ENCODE measurements at regions not wholly inside any gene's neighbourhood (a gene's known extent, or its start where the extent isn't known, plus 50 kb on each side); places are given as distances from the start of the nearest gene placed in this dataset.
"Not testable (repeated sequence)": the region's sequence is repeated elsewhere in the genome, so short reads cannot be mapped to it uniquely, and the experiment has no call there.

DNA sequence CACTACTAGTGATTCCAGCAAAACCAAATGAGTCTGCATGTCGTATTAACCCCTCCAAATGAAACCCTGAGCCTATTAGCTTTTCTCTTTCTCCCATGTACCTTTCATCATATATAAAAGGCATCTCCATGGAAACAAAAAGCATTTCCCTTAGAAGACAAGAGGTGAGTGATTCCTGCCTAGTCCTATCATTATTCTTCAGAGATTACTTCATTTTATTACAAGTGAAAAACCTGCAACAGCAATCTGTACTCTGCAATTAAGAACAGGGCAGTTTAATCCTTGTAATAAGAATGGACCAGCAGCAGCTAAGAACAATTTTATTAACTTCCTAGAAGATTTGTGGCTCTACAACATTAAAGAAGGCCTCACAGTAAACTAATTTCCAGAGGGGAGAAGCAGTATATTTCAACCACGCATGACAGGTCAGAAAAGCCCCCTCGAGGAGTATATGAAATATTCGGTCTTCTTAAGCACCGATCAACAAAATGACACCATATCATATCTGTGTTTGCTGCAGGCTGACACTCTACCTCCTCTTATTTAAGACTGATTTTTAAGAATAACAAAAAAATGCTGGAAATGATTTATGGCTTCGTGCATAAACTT, 132.3 kb upstream of the TFPI start:
- DNase-seq: no peak

DNA sequence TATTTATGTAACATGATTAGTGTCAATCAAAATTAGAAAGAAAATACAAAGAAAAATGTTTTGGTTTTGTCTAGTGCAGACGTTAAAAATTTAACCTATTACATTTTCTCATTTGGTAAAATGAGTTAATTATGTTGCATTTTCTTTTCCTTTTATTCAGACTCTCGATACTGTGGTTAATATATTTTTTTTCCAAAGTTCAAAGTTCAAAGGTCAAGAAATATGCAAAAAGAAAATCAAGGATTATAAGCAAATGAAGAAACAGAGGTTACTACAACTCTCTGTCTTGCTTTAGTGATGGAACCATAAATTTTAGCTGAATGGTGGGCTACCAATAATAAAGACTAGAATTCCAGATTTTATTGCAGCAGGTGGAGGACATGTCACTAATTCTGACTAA, 133.3 kb upstream of the TFPI start:
- DNase-seq: no peak

DNA sequence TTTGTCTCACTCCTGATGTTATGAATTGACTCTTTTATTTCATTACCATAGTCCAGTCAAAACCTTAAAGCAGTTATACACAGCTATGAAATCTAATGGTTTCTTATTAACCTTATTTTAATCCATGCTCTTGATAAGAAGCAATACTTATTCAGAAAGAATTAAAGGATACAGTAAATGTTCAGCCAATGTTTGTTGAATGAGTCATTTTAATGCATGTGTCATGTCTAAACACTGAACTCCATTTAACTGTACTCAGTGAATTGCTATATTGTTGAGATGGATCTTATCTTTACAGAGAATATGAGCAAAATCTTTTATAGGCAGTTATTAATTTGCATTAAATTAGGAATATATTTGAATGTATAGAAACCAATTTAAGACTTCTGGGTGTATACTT, 135.1 kb upstream of the TFPI start:
- DNase-seq: no peak

DNA sequence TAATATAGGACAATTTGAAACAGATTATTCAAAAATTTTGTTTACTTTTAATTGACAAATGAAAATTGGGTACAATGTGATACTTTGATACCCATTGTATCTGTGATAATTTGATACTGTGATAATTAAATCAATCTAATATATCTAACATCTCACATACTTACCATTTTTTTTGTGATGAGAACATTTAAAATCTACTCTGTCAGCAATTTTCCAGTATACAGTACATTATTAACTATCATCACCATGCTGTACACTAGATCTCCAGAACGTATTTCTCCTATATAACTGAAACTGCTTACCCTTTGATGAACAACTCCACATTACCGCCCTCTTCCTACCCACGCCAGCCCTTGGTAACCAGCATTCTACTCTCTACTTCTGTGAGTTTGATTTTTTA, 139.7 kb upstream of the TFPI start:
- DNase-seq: no peak

DNA sequence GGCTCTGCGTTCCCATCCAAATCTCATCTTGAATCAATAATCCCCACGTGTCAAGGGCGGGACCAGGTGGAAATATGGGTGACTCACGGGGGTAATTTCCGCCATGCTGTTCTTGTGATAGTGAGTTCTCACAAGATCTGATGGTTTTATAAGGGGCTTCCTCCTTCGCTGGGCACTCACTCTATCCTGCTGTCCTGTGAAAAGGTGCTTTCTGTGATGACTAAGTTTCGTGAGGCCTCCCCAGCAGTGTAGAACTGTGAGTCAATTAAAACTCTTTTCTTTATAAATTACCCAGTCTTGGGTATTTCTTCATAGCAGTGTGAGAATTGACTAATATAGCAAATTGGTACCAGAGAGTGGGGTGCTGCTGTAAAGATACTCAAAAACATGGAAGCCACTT, 142.4 kb upstream of the TFPI start:
- not testable (repeated sequence) for DNase-seq

DNA sequence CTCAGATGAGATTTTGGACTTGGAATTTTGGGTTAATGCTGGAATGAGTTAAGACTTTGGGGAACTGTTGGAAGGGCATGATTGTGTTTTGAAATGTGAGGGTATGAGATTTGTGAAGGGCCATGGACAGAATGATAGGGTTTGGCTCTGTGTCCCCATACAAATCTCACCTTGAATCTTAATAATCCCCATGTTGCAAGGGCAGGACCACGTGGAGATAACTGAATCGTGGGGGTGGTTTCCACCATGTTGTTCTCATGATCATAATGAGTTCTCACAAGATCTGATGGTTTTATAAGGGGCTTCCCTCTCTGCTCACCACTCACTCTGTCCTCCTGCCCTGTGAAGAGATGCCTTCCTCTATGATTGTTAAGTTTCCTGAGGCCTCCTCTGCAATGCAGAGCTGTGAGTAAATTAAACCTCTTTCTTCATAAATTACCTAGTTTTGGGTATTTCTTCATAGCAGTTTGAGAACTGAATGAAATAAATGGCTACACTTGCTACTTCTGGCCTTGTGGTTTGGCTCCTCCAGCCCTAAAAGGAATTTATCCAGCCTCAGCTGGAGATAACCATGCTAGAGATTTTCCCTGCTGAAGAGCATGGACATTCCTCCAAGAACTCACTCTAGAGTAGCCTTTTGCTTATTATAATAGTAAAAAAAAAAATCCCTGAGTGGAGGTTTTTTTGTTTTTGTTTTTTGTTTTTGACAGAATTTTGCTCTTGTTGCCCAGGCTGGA, 144.3 kb upstream of the TFPI start:
- DNase-seq: no peak

DNA sequence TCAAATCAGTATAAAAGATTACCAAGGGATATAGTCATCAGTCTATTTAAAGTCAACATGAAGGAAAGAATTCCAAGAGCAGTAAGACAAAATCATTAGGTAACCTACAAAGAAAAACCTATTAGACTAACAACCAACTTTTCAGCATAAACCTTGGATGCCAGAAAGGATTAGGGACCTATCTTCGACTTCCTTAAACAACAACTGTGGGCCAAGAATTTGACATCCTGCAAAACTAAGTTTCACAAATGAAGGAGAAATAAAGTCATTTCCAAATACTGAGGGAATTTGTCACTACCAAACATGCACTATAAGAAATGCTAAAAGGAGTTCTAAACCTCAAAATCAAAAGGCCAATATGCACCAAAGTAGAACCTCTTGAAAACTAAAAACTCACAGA, 147.9 kb upstream of the TFPI start:
- no peak for DNase-seq

DNA sequence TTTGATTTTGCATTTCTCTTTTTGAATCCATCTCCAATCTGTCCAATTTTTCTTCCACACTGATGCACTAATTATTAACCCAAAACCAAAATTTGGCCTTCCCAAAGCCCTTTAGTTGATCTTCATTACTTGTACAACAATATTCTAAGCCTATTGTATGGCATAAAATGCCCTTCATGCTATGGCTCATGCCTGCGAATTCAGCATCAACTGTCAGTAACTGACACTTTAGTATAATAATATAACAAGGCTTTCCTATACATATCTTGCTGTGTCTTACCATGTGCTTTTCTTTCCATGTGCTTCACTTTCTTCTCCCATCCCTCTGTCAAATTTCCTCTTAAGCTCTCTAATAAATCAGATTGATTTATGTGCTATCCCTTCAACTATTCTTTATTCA, 154.0 kb upstream of the TFPI start:
- DNase-seq: no peak

DNA sequence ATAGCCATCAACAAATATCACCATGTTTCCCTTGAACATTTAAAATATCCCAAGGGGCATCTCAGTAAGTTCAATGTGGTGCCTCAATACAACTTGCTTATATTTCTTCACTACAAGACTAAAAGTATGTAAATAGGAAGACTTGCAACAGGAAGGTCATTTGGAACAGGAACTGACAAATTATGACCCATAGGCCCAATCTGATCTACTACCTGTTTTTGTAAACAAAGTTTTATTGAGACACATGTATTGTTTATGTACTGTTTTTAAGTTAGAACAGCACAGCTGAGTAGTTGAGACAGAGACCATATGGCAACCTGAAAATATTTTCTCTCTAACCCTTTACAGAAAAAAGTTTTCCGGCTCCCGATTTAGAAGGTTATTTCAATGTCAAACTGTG, 154.8 kb upstream of the TFPI start:
- DNase-seq: no peak

DNA sequence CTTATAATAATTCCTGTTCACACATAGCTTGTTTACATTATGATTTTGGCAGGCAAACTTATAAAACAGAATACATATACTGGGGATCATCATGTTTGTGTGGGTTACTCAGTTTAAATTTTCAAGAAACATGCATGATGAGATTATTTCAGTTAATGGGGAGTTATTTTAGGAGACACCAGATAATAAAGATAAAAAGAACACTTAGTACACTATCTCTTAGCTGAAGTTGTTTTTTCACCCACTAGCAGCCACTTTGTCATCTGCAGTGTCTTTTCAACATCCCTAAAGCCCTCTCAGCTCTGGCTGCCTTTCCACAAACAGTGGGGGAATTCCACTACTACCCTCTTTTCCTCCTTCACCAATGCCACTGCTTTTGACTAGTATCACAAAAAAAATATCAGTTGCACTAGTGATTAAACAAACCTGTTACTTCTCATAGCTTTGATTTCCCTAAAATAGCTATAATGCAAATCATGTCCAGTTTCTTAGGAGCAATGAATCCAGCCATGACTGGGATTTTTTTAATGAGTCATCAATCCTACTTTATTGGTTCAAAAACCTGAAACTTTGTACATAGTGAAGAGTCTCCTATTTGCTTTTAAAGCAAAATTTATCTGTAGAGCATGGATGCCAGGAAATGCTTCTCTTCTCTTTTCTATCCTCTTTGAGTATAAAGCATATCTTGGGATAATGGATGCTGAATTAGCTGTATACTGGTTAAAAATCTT, 156.7 kb upstream of the TFPI start:
- DNase-seq: no peak

DNA sequence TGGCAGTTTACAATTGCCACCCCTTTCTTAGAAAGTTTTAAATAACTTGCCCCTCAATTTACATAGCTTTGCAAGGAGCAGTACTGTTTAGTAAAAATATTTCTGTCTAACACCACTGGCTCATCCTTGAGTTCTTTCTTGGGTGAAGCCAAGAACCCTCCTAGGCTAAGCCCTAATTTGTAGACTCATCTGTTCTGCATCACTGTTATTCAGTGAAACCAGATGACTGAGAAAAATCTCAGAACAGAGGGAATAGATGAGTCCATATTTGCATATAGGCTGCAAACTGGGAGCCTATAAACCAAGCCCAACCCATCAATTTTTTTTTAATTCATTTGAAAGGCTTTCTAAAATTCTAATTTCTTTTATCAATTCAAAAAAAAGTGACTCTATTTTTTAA, 161.4 kb upstream of the TFPI start:
- DNase-seq: no peak

DNA sequence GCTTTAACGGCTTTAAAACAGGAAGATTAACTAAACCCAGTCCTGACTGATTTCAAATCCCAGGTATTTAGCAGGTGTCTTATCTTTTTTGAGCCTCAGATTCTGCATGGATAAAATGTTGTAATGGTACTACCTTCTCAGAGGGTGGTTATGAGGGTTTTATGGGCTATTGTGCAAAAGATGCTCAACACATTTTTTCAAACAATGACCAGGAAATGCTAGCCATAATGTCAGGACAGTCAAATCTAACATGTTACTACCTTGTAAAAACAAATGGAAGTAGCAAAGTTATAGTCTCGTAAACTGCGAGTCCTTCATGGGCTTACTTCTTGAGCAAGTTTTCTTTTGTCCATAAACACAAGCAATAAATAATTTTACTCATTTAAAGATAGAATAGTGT, 162.1 kb upstream of the TFPI start:
- no peak for DNase-seq

DNA sequence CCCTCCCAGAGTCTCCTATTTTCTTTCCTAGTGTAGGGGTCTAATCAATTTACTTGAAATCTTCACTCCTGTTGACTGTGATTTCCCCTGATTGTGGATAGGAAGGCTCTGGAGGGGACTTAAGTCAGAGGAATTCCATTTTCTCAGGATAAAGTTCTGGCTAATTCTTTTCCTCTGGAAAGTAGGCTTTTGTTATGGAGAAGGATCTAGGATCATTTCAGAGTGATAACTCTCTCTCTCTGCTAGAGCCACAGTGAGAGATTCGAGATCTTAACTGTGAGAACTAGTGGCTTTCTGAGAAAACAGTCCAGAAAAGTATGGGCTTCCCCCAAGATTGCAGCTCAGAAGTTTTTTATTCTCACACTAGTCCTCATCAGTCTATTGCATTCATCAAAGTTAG, 163.9 kb upstream of the TFPI start:
- no peak for DNase-seq

DNA sequence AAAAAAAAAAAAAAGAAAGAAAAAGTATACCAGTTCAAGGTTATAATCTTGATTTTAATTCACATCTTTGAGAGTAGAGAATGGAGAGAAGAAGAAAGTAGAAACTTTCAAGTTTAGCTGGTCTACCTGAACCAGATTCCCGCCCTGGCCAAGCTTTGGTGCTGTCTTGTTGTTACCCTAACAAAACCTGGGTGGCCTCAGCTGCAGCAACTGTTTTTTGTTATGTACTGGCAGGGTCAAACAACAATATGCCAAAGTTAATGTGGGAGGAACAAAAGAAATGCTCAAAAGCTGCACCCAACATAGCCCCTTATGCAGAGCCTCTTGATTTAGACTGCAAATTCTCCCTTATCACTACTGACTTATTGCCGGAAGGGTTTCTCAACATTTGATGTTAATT, 165.3 kb upstream of the TFPI start:
- DNase-seq: no peak

DNA sequence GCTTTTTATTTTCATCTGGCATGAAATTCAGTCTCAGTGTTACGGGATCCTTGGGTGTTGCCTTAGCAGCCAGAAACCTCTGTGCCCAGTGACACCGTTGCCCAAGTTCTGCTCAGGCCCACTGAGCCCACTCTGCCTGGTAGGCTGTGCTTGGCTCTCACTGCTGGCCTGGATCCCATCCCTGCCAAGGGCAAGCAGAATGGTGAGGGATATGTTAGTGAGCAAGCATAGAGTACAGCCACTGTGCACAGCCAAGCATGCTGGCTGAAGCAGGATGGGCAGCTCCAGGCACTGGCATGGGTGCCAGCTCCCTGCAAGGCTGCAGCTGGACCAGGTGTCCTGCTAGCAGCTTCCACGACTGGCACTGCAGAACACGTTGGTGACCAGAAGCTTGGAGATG, 194.7 kb upstream of the TFPI start:
- no peak for DNase-seq

DNA sequence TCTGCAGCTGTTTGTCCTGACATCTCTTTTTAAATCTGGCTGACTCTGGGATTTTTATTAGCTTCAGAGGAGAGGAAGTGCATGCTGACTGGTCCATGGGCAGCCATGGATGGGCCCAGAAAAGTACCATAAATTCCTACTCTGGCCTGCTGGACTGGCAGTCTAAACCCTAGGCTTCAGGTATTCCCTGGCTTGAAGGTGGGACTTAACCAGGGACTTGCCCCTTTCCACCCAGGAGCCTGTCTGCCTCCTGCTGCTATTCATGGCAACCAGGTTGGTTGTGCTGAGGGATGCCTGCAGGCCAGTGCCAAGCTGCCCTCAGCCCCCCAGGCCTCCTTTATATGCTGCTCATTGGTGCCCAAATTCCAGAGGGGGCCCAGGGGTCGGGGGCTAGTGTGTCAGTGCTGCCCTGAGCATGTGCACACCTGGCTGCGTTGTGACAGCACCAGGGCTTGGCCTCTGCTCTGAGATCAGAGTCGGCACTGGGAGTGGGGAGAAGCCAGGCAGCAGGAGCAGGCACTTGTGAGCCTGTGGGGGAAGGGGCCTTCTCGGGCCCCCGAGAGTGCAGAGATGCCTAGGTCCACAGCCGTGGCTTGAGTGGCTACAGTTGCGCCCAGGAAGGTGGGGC, 195.7 kb upstream of the TFPI start:
- no peak for DNase-seq

DNA sequence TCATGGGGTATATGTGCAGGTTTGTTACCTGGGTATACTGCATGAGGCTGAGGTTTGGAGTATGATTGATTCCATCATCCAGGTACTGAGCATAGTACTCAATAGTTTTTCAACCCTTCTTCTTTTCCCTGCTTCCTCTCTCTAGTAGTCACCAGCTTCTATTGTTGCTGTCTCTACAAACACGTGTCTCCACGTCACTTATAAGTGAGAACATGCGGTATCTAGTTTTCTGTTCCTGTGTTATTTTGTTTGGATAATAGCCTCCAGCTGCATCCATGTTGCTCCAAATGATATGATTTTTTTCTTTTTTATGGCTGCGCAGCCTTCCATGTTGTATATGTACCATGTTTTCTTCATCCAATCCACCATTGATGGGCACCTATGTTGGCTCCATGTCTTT, 214.8 kb upstream of the TFPI start:
- DNase-seq: no peak

DNA sequence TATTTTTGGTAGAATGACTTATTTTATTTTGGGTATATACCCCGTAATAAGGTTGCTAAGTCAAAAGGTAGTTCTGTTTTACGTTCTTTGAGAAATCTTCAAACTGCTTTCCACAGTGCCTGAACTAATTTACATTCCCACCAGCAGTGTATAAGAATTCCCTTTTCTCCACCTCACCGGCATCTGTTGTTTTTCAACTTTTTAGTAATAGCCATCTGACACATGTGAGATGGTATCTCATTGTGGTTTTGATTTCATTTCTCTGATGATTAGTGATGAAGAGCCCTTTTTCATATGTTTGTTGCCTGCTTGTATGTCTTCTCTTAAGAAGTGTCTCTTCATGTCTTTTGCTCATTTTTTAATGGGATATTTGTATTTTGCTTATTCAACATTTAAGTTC, 215.2 kb upstream of the TFPI start:
- DNase-seq: no peak

DNA sequence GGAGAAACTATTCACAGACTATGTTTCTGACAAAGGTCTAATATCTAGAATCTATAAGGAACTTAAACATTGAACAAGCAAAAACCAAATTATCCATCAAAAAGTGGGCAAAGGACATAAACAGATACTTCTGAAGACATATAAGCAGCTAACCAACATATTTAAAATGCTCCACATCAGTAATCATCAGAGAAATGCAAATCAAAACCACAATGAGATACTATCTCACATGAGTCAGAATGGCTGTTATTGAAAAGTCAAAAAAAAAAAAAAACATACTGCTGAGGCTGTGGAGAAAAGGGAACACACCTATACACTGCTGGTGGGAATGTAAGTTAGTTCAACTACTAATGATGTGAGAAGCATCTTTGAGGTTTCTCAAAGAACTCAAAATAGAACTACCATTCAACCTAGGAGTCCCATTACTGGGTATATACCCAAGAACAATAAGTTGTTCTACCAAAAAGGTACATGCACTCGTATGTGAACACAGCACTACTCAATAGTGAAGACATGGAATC, 220.4 kb upstream of the TFPI start:
- DNase-seq: peak; percentile 39

DNA sequence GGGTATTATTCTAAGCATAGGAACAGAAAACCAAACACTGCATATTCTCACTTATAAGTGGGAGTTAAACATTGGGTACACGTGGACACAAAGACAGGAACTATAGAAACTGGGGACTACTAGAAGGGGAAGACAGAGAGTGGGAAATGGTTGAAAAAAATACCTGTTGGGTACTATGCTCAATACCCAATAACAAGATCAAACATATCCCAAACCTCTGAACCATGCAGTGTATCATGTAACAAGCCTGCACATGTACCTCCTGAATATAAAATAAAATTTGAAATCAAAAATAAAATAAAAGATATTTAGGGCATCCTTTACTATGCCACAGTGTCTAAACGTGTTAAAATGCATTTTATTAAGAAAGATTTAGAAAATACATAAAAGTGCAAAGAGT, 221.0 kb upstream of the TFPI start:
- no peak for DNase-seq

DNA sequence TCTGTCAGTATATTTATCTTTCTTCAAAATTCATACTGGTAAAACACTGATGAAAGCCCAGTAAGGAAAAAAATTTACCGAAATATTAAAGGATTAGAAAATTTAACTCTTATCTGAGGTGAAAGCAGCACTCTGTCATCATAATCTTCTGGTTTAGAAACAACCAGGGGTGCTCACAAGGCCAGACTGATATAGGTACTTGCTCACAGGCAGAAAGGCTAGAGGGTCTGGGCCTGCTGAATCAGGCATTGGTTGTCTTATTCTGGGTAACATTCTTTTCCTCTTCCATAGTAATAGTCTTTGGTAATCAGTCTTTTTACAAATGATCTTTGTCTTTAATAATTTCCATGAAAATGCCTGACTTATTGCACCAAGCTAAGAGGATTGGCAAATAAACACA, 221.4 kb upstream of the TFPI start:
- no peak for DNase-seq

DNA sequence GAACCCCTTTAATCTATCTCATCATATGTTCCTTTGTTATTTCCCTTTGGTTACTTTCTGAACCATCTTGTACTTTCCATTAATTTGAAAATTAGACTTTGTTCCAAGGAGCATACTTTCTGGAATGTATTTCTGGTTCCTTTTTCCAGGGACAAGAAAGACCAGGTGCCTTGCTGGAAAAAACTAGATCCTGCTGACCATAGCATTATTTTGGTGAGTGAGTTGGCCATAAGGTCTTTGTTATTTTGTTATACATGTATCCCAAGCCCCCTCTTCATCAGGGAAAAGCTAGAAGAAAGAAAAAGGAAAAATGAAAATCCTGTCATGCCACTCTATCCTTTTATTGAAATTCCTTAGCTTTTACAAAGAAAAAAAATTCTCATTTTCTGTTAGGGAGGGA, 228.1 kb upstream of the TFPI start:
- DNase-seq: no peak

DNA sequence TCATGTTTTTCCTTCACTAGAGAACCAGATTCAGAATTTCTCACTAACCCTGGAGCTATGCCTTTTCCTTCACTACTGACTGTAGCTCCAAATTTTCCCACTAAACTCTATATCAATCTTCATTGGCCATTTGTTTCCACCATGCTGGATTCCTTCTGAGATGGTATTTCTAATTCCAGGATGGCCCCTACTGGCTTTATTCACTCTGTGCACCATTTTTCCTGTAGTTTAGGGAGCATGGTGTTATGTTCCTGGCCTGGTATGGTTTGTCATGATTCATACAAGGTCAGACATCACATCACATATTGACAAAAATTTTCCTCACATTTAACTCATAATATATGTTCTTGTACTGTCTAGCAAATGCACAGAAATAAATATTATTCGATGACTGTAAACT, 229.2 kb upstream of the TFPI start:
- no peak for DNase-seq

DNA sequence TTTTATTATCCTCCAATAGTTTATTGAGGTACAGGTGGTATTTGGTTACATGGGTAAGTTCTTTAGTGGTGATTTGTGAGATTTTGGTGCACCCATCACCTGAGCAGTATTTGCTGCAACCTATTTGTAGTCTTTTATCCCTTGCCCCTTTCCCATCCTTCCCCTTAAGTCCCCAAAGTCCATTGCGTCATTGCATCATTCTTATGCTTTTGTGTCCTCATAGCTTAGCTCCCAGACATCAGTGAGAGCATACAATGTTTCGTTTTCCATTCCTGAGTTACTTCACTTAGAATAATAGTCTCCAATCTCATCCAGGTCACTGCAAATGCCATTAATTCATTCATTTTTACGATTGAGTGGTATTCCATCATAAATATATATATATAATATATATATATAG, 229.9 kb upstream of the TFPI start:
- DNase-seq: not testable (repeated sequence)
